GM21515 (cell line): ENCODE measurements at regions not wholly inside any gene's neighbourhood (a gene's known extent, or its start where the extent isn't known, plus 50 kb on each side); places are given as distances from the start of the nearest gene placed in this dataset.

Source experiments
- ATAC-seq: cut with Tn5 transposase; IDR thresholded peaks from one replicate; pipeline ENCODE4 v1.9.1; 2021; ENCODE audit not compliant: unreplicated experiment

GRCh38 chr6:149176971-149177667, 140.4 kb upstream of the TAB2 start:
- no peak for ATAC-seq

GRCh38 chr6:149179431-149179830, 138.1 kb upstream of the TAB2 start:
- ATAC-seq, result no peak

DNA sequence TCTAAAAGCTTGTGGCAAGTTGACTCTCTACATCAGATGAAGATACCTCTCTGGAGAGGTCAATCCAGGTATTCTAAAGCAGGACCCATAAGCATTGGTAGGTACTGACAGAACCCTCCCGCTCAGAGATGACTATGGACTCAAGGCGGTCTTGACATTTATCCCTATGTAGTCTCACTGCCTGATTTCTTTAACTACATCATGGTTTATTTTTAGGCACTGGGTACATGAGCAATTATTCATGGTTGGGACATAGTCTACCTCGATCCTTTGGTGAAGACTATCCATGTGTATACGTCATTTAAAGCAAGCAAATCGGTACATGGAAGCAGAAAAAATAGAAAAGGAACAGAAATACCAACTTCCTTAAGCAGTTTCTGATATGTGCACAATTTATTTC, 136.2 kb upstream of the TAB2 start:
- ATAC-seq, result no peak

DNA sequence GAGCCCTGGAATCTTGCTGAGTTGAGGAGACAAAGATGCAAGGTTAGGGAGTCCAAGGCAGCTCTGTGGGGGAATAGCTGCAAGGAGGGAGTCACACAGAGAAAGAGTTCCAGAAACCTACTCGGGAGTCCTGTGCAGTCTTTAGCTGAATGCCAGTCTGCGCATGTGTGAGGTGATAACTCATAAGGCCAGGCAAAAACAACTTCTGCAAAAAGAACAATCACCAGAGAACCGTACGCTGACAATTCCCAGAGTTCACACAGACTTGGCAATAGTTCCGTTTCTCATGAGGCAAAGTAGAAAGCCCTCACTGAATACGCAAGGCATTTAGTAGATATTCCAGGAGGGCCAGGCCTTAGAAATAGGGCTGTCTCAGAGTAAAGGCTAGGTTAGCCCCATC, 135.2 kb upstream of the TAB2 start:
- ATAC-seq, result no peak

DNA sequence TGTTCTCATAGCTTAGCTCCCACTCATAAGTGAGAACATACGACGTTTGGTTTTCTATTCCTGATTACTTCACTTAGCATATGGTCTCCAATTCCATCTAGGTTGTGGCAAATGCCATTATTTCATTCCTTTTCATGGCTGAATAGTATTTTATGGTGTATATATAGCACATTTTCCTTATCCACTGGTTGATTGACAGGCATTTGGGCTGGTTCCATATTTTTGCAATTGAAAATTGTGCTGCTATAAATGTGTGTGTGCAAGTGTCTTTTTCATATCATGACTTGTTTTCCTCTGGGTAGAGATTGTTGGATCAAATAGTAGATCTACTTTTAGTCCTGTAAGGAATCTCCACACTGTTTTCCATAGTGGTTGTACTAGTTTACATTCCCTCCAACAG, 133.0 kb upstream of the TAB2 start:
- ATAC-seq, result no peak

DNA sequence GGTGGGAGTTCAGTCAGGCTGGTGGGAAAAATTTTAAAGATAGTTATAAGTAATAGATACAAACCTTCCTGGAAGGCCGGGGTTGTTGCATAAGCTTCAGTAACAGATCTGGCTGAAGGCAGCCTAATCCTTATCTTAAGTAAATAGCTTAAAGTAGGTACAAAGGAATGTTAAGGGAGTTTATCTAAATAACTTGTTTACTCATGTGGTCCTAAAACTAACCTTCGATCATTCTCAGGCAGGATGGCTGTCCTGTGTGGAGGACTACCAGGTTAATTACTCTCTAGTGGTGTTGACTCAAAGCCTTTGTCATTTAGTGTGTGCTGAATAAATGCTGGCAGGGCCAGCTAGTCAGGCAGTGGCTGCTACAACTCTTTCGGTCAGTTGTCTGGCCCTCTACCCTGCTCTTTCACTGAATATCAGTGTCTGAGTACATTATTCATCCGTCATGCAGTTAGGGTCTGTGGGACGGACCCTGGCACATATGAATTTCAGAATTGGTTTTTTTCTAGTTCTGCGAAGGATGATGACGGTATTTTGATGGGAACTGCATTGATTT, 131.6 kb upstream of the TAB2 start:
- no peak for ATAC-seq

DNA sequence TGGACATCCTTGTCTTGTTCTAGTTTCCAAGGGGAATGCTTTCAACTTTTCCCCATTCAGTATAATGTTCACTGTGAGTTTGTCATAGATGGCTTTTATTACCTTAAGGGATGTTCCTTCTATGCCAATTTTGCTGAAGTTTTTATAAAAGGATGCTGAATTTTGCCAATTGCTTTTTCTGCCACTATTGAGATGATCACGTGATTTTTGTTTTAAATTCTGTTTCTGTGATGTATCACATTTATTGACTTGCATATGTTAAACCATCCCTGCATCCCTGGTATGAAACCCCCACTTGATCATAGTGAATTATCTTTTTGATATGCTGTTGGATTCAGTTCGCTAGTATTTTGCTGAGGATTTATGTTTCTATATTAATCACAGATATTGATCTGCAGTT, 130.6 kb upstream of the TAB2 start:
- ATAC-seq, result no peak

DNA sequence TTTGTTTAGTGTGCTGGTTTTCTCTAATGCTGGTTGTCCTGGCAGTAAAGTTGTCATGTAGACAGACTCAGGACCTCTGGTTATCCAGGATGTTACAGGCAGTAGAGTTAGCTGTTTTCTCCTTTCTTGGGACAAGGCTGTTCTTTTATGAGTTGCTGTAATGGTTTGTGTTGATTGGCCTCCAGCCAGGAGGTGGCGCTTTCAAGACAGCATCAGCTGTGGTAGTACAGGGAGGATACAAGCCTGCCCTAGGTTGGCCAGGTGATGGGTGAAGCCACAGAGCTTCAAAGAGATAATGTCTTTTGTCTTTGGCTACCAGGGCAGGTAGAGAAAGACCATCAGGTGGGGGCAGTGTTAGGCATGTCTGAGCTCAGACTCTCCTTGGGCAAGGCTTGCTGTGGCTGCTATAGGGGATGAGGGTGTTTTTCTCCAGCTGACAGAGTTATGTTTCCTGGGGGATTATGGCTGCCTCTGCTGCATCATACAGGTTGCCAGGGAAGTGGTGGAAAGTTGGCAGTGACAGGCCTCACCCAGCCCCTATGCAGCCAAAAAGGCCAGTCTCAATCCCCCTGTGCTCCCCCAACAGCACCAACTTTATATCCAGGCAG, 127.2 kb upstream of the TAB2 start:
- no peak for ATAC-seq

GRCh38 chr6:149194820-149195558, 122.5 kb upstream of the TAB2 start:
- ATAC-seq, result no peak

DNA sequence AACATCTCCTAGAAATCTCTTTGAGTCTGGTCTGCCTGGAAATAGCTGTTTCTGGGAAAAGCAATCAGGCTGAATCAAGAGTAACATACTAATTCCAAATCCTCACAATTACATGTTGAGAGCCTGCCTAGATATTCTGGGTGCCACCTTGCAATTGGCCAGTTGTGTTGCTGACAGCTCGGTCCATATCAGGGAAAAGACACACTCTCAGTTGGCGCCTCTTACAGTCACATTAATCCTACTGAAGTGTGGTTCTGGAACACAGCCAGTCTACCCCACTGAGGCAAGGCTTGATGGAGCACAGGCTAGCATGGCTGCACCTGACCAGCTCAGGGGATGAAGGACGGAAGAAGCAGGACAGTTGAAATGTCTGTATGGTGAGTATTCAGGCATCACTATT, 121.4 kb upstream of the TAB2 start:
- no peak for ATAC-seq

- ATAC-seq, result no peak
Measured at GRCh38 chr6:149197482-149197881, 120.0 kb upstream of the TAB2 start.

GRCh38 chr6:149198265-149198664, 119.2 kb upstream of the TAB2 start:
- no peak for ATAC-seq

GRCh38 chr6:149200282-149200945, 117.1 kb upstream of the TAB2 start:
- ATAC-seq, result no peak

GRCh38 chr6:149201068-149201655, 116.3 kb upstream of the TAB2 start:
- no peak for ATAC-seq

- no peak for ATAC-seq
Measured at GRCh38 chr6:149202100-149202499, 115.4 kb upstream of the TAB2 start.

DNA sequence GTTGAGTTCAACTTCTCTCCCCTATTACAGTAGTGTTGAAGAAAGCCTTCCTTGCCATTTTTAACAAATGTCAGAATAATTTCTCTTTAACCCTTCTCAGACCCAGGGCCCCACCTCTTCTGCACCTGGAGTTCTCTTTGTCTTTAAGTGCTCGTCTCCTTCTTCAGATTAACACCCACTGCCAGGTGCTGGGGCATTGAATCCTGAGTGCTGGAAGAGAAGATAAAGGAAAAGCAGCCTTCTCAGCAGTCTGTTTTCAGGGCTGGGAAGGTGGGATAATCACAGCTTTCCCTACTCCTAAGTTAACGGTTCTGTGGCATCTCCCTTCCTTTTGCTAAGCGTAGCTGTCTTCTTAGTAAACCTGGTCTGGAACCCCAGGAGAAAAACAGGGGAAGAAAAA, 114.6 kb upstream of the TAB2 start:
- no peak for ATAC-seq

- ATAC-seq, result no peak
Measured at GRCh38 chr6:149203509-149203908, 114.0 kb upstream of the TAB2 start.

- ATAC-seq, result no peak
Measured at GRCh38 chr6:149208134-149208601, 109.3 kb upstream of the TAB2 start.

GRCh38 chr6:149209871-149210775, 107.4 kb upstream of the TAB2 start:
- ATAC-seq, result no peak

GRCh38 chr6:149211046-149211571, 106.4 kb upstream of the TAB2 start:
- ATAC-seq, result peak; percentile 64
